ENCODE measurements at regions not wholly inside any gene's neighbourhood (a gene's known extent, or its start where the extent isn't known, plus 50 kb on each side); places are given as distances from the start of the nearest gene placed in this dataset.

DNA sequence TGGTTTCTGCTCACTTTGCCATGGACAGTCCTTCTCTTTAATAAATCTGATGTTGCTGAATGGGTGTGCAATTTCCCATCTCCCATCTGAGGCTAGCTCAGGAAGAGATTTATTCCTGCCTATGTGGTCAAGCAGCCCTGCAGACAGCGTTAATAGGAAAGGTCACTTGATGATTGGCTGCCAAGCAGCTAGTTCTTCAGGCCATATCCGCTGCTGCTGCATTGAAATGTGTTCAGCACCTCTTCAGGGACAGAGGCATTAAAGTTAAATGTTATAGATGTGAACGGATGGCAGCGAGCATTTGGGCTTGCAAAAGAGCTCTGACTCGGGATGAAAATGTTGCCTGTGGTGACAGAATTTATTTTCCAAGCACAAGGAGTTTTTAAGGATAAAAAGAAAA is 474.2 kb downstream of the PIK3C3 start:
- dilution Hi-C loops (cut with MboI; ENCODE audit: extremely low pct_ligation_motif_present, low sequenced_read_pairs), result no loop called here

DNA sequence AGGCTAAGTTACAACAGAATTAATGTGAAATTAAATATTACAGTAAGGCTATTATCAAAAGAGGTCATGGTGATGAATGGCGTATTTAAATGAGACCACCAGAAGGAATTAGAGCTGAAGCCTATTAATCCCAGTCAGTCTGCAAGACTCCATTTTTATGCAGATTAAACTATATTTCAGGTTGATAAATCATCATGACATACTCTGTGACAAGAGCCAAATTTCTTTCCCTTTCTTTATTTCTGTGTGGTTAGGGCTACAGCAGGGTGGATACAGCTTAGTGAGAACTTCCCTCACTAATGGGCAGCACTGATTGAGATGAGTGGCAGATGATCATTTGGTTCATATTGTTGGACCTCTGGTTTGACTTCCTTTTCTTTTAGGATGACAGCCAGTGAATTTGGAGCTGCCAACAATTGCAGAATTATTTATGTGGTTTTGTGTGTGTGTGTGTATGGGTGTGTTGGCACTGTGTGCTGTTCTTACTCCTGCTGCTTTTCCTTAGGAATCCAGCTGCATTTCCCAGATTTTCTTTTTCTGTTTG is 481.3 kb downstream of the PIK3C3 start:
- DNase-seq (ENCODE audit: low read depth, low spot score), result no peak
- TF ChIP-seq EZH2 (IDR thresholded peaks at IDR 0.05; ENCODE audit: low read length), result no peak
- TF ChIP-seq CTCF (optimal IDR thresholded peaks at IDR 0.05 in 1 of 3, IDR thresholded peaks at IDR 0.05 in 1 of 3, conservative IDR thresholded peaks at IDR 0.05 in 1 of 3; ENCODE audit: extremely low read depth in 1 of 3, insufficient read depth in 2 of 3, low read length in 3 of 3), result no peak
- dilution Hi-C loops (cut with MboI; ENCODE audit: extremely low pct_ligation_motif_present, low sequenced_read_pairs), result no loop called here
- Histone ChIP-seq H4K20me1 (ENCODE audit: control insufficient read depth, extremely low read depth, insufficient read depth, low read length) (no peaks in the 10 kb centered on the region), H3K9me1 (ENCODE audit: control insufficient read depth, extremely low read depth, insufficient read depth, low read length) (no peaks in the 10 kb centered on the region), H3K9me3 (ENCODE audit: control insufficient read depth, low read depth, low read length) (no peaks in the 10 kb centered on the region), H3K9ac (ENCODE audit: control insufficient read depth, extremely low read depth, insufficient read depth, low read length) (no peak overlapping the region), H3K79me2 (ENCODE audit: control insufficient read depth, insufficient read depth, low read length) (no peaks in the 10 kb centered on the region), H3K27ac (ENCODE audit: control insufficient read depth, insufficient read depth, low read length) (no peak overlapping the region), H3K4me2 (ENCODE audit: control insufficient read depth, extremely low read depth, insufficient read depth, low read depth, low read length) (no peak overlapping the region), H3K36me3 (ENCODE audit: control insufficient read depth in 2 of 2, extremely low read depth in 1 of 2, insufficient read depth in 2 of 2, low read length in 2 of 2) (no peaks in the 10 kb centered on the region), H3K27me3 (ENCODE audit: control insufficient read depth, extremely low read depth, insufficient read depth, low read length) (no peaks in the 10 kb centered on the region), H2AFZ (ENCODE audit: control insufficient read depth, low read length) (no peak overlapping the region), H3K4me3 (ENCODE audit: control insufficient read depth in 2 of 3, extremely low read depth in 1 of 3, insufficient read depth in 2 of 3, low read depth in 1 of 3, low read length in 3 of 3) (no peak overlapping the region), H3K4me1 (ENCODE audit: control insufficient read depth, extremely low read depth, insufficient read depth, low read length) (no peaks in the 10 kb centered on the region)
- FAIRE-seq, result no peak

More for the DNA sequence above, 474.2 kb downstream of the PIK3C3 start:
- TF ChIP-seq CTCF (optimal IDR thresholded peaks at IDR 0.05 in 1 of 3, IDR thresholded peaks at IDR 0.05 in 1 of 3, conservative IDR thresholded peaks at IDR 0.05 in 1 of 3; ENCODE audit: extremely low read depth in 1 of 3, insufficient read depth in 2 of 3, low read length in 3 of 3) (no peak), EZH2 (IDR thresholded peaks at IDR 0.05; ENCODE audit: low read length) (no peak)
- DNase-seq (ENCODE audit: low read depth, low spot score) (no peak), FAIRE-seq (no peak)
- no peak overlapping the region for H3K9ac ChIP-seq (ENCODE audit: control insufficient read depth, extremely low read depth, insufficient read depth, low read length)
- H3K4me2 ChIP-seq (ENCODE audit: control insufficient read depth, extremely low read depth, insufficient read depth, low read depth, low read length), result no peak overlapping the region
- no peaks in the 10 kb centered on the region for H3K79me2 ChIP-seq (ENCODE audit: control insufficient read depth, insufficient read depth, low read length)
- no peak overlapping the region for H3K4me3 ChIP-seq (ENCODE audit: control insufficient read depth in 2 of 3, extremely low read depth in 1 of 3, insufficient read depth in 2 of 3, low read depth in 1 of 3, low read length in 3 of 3)
- no peak overlapping the region for H2AFZ ChIP-seq (ENCODE audit: control insufficient read depth, low read length)
- no peaks in the 10 kb centered on the region for H4K20me1 ChIP-seq (ENCODE audit: control insufficient read depth, extremely low read depth, insufficient read depth, low read length)
- no peak overlapping the region for H3K27ac ChIP-seq (ENCODE audit: control insufficient read depth, insufficient read depth, low read length)
- H3K27me3 ChIP-seq (ENCODE audit: control insufficient read depth, extremely low read depth, insufficient read depth, low read length), result no peaks in the 10 kb centered on the region
- H3K36me3 ChIP-seq (ENCODE audit: control insufficient read depth in 2 of 2, extremely low read depth in 1 of 2, insufficient read depth in 2 of 2, low read length in 2 of 2), result no peaks in the 10 kb centered on the region
- H3K4me1 ChIP-seq (ENCODE audit: control insufficient read depth, extremely low read depth, insufficient read depth, low read length), result no peaks in the 10 kb centered on the region
- no peaks in the 10 kb centered on the region for H3K9me3 ChIP-seq (ENCODE audit: control insufficient read depth, low read depth, low read length)
- H3K9me1 ChIP-seq (ENCODE audit: control insufficient read depth, extremely low read depth, insufficient read depth, low read length), result no peaks in the 10 kb centered on the region
